HG03469 (cell line): ENCODE measurements at regions not wholly inside any gene's neighbourhood (a gene's known extent, or its start where the extent isn't known, plus 50 kb on each side); places are given as distances from the start of the nearest gene placed in this dataset.

Experiments
- ATAC-seq: cut with Tn5 transposase; IDR thresholded peaks from one replicate; pipeline ENCODE4 v1.9.1; 2021; ENCODE audit warnings: mild to moderate bottlenecking, moderate library complexity, moderate number of reproducible peaks; ENCODE audit not compliant: unreplicated experiment

DNA sequence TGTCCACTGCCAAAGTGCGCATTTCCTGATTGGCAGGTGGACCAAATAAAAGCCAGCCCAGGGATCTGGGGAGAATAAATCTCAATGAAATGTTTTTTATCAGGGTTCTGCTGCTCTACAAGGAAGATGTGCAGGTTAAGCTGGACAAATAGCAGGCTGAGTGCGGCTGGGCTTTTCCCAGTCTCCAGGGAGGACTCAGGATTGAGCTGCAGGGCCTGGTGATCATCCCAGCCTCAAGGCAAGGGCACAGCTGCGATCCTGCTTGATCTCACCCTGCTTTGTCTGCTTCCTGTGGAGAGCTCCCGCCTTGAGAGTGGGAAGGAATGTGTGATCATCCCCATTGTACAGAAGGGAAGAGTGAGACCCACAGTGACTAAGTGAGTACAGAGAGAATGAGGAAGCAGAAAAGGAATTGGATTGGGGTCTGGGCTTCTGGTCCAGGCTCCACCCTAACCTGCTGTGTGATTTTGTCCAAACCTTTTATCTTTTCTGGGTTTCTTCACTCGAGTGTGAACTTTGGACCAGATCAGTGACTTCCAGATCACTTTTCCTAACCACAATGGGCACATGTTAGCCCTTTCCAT lies 75.3 kb upstream of the CRHR1 start:
- ATAC-seq: no peak

DNA sequence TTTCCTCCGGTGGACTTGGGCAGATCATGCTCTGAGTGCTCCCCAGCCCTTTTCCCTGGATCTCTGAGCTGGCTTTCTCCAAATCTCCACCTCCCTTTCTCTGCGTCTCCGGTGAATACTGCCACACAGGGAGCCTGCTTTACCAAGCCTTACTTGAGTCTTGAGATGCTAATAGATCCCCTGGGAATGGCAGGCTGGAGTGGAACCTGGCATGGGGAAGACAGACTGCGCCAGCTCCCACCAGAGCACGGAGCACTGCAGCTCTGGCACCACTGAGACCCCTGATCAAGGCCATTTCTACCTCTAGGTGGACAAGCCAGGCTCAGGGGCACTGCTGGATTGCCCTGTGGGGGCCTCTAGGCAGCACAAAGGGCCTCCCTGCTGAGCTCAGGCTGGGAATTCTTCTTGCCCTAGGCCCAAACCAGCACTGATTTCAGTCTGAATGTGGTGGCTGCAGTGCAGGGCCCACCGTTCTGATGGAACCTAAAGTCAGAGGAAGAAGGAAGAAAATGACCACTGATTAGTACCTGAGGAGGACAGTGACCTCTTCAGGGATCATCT lies 74.3 kb upstream of the CRHR1 start:
- no peak for ATAC-seq

DNA sequence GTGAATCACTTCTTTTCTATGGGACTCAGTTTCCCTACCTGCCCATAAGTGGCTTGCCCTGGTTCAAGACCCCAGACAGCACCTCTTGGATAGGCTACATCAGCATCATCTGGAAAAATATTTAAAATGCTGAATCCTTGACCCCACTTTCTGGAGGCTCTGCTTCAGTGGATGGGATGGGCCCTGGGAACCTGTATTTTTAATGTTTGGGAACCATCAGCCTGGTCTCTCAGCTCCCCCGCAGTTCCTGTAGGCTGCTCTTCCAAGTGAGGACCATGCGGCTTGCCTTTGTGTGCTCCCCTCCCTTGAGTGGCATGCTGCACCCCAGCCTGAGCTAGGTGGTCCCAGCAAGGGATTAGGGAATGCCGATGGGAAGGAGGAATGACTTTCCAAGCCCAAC lies 68.3 kb upstream of the CRHR1 start:
- no peak for ATAC-seq

DNA sequence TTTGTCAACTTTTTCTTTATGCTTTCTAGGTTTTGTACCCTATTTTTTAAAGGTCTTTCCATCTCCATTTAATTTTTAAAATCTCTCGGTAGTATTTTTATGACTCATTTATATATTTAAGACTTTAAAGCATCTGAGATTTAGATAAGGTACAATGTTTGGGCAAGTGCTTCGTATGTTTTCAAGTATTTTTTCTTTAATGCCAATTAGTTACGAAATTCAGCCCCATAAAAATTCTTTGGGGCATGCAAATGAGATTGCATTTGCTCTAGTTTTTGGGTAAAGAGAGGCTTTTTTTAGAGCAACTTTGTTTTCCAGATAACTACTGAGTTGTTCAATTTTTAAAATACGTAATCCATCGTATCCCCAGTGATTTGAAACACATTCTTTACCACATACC lies 65.3 kb upstream of the CRHR1 start:
- no peak for ATAC-seq

DNA sequence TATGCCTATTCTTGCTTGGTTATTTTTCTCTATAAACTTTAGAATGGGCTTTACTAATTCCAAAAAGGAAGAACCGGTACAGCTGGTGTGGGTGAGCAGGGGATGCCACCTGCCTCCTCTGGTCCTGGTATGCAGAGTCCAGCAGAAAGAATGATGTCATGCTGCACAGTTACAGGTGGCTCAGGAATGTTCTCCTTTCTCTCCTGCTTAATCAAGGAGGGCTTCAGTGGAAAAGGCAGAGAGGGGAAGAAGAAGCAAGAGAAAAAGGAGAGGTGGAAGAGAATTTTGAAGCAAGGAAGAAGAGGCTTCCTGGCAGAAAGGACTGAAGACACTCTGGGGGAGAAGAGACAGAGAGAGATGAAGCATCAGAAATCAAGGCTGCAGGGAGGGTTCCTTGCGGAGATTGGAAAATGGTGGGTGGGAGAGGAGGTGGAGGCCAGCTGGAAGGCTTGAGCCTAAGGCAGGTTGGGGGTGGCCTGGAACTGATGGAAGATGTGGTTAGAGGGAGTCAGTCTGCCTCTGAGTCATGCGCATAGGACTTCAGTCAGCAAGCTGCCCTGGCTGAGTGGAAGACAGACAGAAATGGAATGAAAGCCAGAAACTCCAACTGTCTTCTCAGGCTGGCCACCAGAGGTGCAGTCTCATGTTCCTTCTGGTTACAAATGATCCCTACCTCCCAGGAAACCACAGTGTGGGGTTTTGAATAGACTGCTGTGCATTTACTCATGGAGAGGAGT lies 64.6 kb upstream of the CRHR1 start:
- ATAC-seq: no peak

DNA sequence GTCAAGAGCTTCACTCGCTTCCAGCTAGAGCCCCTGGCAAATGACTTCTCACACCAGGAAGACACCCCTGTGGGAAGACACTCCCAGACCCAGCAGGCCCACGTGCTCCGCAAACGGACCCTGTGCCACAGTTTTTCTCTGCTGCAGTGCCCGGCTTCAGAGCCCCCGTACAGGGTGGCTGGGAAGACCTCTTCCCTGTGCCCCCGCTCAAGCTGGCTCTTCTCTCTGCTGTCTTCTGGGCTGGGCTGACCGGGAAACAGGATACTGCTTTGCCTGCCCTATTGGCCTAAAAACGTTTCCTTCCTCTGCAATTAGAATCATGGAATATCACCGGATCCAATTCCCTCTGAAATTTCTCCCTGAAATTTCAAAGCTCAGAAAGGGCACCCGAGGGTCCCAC lies 63.7 kb upstream of the CRHR1 start:
- ATAC-seq: no peak

DNA sequence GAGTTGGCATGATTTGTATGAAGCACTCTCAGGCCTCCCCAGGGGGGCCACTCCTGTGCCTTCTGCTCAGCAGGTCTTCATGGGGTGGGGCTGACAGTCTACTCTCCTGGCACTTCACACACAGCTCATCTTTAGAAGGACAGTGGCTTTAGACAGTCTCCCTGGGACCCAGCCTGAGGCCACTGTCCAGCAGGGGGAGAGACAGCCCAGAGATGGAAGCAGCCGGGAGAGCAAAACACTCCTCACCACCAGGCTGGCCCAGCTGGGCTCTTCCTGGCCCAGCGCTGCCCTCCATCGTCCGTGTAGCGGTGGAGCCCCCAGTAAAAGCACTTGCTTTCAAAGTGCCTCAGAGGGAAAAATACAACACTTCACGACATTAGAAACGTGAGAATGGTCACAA lies 62.0 kb upstream of the CRHR1 start:
- no peak for ATAC-seq

DNA sequence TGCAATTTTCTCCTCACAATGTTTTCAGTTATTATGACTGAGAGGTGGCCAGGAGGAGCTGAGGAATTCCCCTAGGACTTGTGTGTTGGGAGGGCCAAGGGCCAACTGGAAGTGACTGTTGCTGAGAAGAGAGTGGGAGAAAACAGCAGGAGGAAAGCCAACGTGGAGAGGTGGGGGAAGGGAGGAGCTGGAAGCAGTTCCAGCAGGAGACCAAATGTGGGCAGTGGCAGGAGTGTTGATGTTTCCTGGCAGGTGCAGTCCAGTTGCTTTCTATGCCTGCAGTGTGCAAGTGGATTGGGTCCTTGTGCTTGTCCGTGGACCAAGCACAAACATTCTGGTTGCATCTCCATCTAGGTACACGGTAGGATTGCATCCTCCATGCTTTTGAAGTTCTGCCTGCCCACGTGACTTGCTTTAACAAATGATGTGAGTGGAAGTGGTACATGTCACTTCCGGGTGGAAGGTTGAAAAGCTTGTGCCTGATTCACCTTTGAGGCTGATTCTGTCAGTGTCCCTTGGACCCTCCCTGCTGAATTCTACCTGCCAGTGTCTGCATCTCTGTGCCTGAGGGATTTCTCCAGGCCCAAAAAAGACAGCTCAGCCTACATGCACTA lies 54.7 kb upstream of the CRHR1 start:
- no peak for ATAC-seq

DNA sequence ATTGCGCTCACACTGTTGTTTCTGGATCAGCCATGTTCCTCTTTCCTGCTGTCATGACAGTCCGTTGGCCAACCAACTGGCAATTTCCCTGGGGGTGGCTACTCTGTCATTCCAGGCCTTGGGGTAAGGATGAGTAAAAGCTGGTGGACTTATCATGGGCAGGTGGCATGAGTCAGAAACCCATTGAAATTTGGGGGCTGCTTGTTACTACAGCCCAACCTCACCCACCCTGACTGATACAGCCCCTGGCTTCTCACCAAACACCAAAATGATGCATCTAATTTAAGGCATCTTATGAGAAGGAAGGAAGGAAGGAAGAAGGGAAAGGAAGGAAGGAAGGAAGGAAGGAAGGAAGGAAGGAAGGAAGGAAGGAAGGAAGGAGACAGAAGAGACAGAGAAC lies 53.9 kb upstream of the CRHR1 start:
- no peak for ATAC-seq

DNA sequence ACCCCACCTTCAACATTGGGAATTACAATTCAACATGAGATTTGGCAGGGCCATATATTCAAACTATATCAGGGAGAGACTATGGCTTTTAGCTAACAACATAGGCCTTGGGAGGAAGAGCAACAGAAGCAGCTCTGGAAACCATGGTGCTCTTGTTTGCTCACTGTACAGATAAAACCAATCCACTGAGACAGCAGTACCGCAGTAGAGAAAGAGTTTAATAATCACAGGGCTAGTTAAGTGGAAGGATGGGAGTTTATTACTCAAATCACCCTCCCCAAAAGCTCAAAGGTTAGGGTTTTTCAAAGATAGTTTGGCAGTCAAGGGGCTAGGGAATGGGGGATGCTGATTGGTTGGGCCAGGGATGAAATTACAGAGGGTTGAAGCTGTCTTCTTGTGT lies 52.7 kb upstream of the CRHR1 start:
- ATAC-seq: no peak

DNA sequence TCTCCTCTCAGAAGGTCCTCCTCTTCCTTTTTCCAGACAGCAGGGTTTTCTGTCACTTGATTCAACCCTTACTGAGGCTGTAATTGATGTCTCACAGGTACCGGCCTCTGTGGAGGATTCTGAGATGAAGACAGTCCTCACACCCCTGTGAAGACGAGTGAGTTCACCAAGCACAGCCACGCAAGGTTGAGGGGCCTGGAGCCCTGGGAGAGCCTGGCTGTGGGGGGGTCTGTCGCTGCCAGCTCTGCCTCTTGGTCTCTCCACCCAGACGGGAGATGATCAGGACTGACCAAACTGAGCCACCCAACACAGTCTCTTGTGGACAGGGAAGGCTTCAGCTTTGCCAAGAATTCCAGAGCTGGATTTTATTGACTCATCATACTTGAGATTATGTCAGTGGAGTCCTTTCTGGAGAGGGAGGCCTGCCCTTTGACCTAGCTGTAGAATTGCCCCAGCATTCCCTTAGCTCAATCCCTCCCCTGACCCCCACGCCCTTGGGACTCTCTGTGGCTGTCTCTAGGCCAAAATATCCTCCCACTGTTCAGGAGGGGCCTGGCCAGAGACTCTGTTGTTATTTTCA lies 51.1 kb upstream of the CRHR1 start:
- no peak for ATAC-seq

DNA sequence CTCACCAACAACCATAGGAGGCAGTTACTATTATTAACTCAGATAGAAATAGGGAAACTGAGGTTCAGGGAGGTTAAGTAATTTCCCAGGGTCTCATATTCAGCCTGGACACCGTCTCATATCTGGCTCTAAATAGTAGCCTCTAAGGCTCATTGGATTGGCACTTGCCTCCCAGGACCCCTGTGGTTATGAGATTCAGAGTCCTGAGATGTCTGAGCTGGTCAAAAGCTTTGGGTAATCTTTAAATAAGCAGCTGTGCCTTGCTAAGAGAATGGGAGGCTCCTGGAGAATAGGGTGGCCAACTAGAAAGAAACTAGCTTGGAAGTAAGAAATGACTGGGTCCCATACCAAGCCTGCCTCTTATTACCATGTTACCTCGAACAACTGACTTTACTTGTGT lies 50.3 kb upstream of the CRHR1 start:
- ATAC-seq: no peak
